Right lobe of liver (tissue), 4 donors: ENCODE measurements at regions not wholly inside any gene's neighbourhood (a gene's known extent, or its start where the extent isn't known, plus 50 kb on each side); places are given as distances from the start of the nearest gene placed in this dataset.

Experiments used
- CTCF ChIP-seq, 4 donors: fragments of 200-600 bp in 3 of 4; fragments of 450-650 bp in 1 of 4; IDR thresholded peaks; one replicate each; pipeline versions ENCODE4 v1.5.1 to v1.8.0; 2016 to 2022; ENCODE audit warnings: antibody characterized with exemption in 4 of 4, mild to moderate bottlenecking in 2 of 4
- POLR2A ChIP-seq: fragments of 450-650 bp; IDR thresholded peaks from one replicate; pipeline ENCODE4 v1.6.1; 2017; ENCODE audit warnings: antibody characterized with exemption, mild to moderate bottlenecking
- donor health status: DM: no; HTN: no; CAD: no.
- donor health status: DM: no; HTN: no; CAD: no.
- donor health status: DM: no; HTN: yes; CAD: no.

GRCh38 chr17:51422634-51423033 lies 162.3 kb downstream of the UTP18 start:
- no peak for TF ChIP-seq POLR2A
- TF ChIP-seq CTCF (IDR thresholded peaks at IDR 0.05), result no peak
